HG03280 (cell line): ENCODE measurements at regions not wholly inside any gene's neighbourhood (a gene's known extent, or its start where the extent isn't known, plus 50 kb on each side); places are given as distances from the start of the nearest gene placed in this dataset.

Experiments used
- ATAC-seq: cut with Tn5 transposase; IDR thresholded peaks from one replicate; pipeline ENCODE4 v1.9.1; 2021; ENCODE audit warnings: mild to moderate bottlenecking, moderate library complexity; ENCODE audit not compliant: unreplicated experiment

DNA sequence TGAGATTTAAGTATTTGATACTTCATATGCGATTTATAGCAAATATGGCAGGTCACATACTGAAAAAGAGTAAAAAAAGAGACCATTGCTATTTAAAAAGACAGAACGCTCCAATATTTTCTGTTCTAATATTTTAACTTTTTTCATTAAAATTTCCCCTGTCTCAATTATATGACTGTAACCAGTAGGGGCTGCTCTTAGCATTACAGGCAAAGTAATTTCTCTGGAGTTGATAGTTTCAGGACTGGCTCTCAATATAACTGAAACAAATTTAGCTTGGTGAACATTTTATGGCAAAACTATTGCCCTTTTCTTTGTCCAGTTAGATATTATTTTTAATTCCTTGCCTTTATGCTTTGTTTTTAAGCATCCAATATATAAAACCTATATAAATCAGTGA lies 286.3 kb upstream of the ROBO2 start:
- no peak for ATAC-seq

DNA sequence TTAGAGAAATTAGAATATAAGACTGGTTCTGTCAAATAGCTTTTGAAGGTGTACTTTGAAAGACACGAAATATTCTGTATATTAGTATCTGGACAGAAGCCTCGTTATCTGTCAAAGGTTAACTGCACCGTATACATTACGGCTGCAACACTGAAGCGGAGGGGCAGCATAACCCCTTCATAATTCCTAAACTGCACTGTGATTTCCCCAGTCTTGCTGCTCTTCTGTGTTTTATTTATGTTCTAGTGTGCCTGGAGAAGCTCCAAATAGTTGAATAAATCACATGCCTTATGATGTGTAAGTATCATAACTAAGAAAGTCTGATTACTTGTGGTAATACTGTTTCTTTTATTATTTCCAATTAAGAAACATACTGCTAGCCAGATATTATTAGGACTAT lies 285.7 kb upstream of the ROBO2 start:
- ATAC-seq = no peak

DNA sequence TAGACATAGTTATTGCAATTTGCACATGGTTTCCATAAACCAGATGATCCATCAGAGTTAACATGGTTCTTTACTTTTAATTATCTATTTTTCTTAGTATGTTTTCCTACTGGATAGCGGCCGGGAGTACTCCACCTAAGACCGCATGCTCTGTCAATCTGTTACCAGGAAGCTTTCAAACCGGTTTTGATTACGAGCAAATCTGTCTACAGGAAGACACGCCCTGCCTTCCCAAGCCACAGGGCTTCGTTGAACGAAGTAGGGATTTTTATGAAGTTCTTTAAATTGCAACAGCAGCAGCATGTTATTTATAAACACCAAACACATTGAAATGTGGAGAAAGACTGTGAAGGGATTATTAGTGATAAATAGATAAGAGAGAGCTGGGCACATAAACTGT lies 283.3 kb upstream of the ROBO2 start:
- ATAC-seq = no peak

DNA sequence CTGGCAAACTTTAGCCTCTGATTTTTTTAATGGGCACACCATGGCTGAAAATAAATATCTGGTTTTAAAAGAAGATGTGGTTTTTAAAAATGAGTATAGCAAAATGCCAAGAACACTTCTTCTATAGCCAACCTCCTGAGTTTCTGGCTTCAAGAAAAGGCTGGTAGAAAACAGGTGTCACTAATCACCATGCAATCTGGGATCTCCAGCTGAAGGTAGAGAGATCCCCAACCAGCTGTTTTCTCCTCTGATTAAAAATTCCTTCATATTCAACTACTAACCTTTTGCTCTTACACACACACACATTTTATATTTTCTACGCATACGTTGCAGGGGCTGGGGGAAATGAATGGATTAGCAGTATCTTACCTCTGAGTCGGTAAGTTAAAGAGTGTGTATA lies 279.6 kb upstream of the ROBO2 start:
- ATAC-seq = no peak

DNA sequence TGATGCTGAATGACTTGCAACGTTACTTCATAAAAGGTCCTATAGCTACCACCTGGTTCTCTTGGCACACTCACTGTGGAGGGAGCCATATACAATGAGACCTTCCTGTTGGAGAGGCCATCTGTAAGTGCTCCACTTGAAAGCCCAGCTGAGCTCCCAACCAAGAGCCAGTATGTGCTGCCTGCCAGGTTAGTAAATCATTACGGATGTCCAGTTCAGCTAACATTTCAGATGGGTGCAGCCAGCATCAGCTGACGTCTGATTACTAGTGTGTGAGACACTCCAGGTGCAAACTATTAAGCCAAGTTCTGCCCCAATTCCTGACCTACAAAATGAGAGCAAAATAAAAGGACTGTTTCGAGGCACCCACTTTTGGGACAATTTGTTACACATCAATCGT lies 274.4 kb upstream of the ROBO2 start:
- ATAC-seq = no peak

DNA sequence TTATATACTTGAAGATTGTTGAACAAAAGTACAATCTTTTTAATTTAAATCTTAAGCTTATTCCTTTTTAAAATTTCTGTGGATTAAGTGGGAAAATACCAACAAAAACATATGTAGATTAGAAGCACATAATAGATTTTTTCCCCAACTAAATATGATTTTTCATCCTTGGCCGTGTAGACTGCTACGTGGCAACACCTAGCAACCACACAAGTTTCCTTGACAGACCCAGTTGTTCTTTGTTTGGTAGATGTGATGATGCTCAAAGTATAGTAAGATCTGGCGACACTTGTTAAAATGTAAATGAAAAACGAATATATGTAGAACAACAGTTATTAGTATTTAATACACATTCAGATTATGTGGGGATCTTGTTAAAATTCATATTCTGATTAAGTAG lies 271.0 kb upstream of the ROBO2 start:
- no peak for ATAC-seq

DNA sequence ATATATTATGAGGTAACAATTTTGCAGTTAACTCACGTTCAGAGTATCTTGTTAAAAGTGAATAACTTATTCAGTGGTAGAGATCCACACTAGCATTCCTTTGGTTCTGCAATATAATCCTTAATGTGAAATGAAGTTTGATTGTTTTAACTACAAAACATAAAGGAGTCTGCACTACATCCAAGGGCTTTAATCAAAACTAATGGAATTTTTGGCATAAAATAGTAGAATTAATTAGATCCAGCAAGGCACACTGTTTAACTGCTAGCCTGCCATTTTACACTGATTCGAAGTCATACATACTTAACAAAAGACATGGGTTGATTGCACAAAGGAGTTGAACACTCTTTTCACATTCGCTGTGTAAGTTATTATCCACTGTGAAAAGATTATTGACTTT lies 263.0 kb upstream of the ROBO2 start:
- no peak for ATAC-seq

DNA sequence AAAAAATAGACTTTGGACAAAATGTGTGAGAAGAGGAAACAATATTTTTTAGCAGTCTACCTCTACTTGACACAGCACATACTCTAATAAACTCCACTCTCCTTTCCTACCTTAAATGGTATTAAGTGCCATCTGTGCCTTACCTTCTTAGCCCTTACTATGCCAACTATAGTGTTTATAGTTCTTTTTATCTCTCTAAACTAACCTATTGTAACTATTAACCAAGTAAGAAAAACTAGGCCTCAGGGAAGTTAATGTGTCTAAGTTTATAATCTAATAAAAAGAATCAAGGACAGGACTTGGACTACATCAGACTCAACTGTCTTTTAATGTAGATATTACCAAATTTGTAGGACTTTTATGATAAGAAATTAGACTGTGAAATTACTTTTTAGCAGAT lies 251.7 kb upstream of the ROBO2 start:
- ATAC-seq = no peak

DNA sequence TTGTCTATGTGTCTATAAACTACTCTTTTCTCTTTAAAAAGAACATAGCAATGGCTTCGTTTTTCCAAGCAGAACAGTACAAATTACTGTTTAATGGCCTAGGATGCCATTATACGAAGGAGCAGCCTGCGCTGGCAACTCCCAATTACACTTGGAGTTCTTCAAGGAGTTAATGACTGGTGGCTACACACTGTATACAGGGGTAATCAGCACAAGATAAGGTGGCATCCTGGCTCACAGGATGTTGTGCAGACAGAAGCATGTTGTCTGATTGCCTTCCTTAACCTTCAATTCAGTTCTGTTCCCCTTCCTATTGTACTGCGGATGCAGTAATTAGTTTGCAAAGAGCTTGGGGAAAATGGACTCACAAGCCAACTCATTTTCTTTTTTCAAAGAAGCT lies 250.7 kb upstream of the ROBO2 start:
- no peak for ATAC-seq

DNA sequence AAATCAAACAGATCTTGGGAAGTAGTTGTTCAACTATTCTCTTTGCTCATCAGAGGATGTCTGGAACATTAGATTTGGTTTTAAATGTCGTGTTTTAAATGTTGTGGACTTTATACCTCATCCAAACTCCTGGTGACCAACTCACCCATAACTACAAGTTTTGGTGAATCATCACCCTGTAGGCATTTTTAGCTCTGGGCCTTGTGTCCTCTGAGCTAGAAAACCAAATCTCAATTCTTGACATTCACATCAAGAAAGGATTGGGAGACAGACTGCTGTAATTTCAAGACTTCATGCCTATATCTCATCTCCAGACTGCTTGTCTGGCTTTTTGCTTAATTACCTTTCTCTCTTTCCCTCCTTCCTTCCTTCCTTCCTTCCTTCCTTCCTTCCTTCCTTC lies 228.5 kb upstream of the ROBO2 start:
- ATAC-seq = no peak

DNA sequence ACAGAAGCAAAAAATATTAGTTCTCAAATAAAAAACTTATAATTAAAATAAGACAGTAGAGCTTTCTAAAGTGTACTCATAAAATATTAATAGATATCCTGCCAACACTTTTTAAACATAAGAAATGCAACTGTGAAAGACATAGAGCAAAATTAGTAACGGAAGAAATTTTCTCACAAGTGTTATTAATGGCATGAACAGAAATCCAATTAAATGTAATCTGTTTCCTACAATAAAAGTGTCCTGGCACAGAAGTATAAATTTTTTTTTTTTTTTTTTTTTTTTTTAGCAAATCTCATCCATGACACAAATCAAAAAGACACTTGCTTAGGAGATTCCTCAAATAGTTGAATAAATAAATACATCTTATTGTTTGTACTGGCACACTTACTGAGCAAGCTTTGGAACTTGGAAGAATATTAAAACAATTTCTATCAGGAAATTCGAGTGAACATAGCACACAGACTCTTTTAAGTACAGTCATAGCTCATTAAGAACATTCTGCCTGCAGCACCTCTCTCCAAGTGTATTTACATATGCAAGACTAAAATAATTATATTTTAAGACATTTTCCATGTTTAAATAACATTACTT lies 227.2 kb upstream of the ROBO2 start:
- no peak for ATAC-seq

DNA sequence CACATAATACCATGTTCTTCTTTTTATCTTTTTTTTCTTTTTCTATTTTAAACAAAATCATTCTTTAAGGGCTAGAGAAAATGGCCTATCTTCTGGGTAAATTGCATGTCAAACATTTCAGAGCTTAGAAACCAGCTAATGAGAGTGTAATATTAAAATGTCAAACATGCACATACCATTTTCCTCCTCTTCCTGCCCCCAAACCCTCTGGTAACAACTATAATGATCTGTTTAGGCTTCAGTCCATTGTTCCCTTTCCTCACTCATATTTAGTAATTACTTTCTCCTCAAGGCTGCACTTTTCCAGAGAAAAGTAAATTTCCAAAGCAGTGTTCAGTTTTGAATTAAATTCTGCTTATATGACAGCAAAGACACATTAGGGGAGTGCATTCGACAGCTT lies 224.3 kb upstream of the ROBO2 start:
- ATAC-seq = no peak

DNA sequence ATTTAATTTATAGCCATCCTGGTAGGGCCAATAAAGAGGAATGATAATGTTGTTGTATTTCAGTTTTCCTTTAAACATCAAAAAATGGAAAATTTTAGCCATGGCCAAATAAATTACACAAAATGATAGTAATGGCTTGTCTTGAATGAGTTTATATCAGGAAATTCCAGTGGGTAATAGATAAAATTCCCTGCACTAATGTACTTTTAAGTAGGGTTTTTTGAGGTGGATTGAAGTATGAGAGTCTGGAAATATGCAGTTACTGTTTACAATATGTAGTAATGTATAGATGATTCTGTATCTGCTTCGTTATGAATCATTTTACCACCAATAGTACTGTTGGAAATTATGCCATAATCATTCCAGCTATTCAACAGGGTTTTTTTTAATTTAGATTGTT lies 219.4 kb upstream of the ROBO2 start:
- no peak for ATAC-seq

DNA sequence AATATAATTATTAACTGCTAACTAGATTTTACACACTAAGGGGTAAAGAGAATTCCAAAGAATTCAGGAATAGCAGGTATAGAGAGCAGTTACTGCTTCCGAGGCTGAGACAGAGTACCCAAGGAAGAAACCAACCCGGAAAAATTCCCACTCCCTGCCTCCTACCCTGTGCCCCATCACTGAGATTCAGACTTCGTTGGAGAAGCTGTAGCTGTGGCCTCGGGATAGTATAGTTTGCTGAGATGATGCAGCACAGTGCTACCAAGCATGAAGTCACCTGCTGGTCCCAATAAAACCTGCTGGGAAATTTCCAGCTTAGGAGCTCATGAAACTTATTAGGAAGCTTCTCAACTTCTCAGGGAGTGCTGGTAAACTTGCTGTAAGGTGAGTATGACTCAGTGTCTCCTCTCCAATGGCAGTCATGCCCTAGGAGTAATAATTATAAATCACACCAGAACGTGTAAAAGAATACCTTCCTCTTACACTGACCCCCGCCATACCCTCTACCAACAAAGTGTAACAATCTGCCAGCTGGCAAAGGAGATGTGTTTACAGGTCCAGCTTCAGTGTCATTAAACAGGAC lies 215.2 kb upstream of the ROBO2 start:
- no peak for ATAC-seq

DNA sequence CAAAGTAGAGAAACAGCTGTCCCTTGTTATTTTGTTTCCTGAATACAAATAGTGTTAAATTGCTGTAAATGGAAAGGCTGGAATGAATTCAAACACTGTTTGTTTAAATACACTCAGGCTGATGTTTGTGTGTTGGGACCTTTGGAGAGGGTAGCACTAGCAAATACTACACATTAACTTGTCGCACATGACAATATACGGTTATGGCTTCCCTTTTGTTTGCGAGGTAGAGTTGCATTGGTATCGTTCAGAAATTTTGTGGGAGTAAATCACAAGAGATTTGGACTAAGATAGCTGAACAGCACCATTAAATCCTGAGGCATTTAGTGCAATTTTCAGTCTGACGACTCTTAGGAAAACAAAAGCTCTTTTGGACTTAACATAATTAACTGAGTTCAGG lies 213.0 kb upstream of the ROBO2 start:
- no peak for ATAC-seq

DNA sequence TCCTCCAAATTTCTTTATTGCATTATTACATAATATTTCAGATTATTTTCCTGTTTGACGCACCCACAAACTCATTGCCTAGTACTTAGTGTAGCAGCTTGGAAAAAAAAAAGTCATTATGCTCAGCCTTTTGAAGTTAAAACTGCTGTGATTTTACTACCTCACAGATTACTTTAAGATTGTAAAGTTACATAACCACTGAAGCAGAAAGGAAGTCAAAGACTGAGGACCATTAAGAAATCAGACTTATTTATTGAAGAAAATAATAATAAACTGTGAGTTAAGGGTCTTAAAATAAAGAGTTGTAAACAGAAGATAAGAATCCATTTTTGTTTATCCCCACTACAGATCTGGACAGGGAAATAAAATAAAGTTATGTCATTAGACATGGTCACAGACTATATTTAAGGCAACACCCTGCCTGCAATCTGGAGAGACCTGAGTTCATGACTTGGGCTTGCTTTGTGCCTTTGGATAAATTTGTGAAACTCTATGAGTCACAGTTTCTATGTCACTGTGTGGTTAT lies 212.1 kb upstream of the ROBO2 start:
- ATAC-seq = no peak

DNA sequence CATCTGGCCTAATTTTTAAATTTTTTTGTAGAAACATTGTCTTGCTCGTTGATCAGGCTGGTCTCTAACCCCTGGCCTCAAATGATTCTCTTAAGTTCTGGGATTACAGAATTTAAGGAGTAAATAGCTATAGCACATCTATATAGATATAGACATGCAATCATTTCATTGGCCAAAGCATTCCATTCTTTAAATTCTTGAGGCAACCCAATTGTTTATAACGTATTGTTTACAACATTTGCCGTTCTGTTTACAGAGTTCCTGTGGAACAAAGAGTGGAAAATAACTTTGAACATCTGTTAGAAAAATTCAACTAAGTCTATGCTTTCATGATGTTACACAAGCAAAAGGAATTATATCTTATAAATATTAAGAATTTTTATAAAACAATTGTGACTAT lies 205.2 kb upstream of the ROBO2 start:
- no peak for ATAC-seq

DNA sequence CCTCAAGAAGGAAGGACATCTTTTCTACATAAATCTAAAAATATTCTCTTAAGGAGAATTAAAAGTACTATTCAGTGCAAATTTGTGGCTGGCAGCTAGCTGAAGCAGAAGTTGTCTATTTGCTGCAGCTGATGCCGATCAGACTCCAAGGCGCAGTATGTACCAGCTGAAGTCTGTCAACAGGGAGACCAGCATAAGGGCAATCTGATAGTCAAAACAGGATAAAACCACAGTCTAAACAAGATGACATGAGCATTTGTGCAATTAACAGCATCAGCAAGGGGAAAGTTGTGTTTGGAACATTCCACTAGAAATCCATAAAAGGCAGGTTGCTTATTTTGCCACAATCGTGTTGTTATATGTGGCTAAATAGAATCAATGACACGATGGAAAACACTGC lies 198.2 kb upstream of the ROBO2 start:
- ATAC-seq = no peak

DNA sequence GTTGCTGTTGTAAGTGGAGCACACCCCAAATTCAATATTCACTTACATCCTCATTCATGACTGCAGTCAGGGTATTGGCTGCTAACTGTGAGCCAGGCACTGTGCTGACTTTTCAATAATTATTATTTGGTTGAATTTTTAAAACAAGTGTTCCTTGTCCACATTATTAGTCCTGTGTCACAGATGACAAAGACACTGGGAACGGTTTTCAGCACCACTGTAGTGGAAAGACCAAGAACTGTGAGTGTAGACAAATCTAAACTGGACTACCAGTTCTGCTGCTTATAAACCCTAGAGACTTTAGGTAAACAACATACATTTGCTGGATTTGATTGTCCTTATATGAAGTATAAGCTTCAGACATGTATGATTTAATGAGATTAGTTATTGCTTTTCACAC lies 197.7 kb upstream of the ROBO2 start:
- no peak for ATAC-seq

DNA sequence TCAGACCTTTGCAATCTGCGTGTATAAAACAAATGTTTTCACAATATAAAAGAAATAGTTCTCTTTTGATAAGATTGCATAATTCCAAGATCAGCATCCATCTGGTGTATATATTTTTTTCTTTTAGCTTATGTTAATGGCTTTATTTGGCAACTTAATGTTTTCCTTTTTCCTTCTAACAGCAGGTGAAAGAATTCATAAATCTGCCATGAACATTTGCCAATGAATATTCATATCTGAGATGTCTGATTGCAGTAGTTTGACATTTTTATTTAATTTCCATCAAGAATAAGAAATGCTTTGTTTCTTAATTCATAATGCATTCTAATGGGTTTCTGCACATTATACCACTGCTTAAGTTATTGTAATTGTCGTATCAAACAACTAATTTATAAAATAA lies 184.4 kb upstream of the ROBO2 start:
- no peak for ATAC-seq

DNA sequence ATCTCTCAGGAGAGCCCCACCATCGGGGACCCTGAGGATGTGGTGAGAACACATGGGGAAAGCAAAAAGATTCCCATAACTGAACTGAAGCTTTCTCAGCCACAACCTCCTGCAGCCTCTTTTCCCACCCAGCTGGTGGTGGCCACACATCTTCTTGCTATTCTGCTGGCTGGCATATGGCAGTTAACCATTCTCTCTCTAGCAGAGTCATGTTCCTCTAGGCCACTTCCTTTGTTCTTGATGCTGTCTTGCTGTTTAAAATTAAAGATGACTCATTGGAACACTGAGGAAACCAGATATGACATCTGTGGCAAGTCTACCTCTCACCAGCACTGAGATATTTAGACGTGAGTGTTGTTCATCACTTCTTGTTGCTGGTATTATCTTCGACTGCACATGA lies 180.3 kb upstream of the ROBO2 start:
- no peak for ATAC-seq

DNA sequence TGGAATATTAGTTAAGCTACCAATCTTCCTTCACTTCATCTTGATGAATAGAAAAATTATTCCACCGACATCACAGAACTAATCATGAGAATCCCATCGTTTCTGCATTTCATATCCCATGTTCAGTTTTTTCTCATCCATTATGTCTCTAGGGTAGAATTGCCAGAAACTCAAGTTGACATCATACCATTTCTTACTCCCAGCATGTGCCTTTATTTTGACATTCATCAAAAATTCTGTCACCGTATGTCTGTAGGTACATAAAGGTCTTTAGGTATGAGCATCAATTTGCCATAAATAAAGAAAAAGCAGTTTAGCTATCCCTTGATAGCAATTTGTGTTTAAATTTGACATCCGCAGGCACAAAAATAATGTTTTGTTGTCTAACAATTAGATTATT lies 175.5 kb upstream of the ROBO2 start:
- ATAC-seq = no peak

DNA sequence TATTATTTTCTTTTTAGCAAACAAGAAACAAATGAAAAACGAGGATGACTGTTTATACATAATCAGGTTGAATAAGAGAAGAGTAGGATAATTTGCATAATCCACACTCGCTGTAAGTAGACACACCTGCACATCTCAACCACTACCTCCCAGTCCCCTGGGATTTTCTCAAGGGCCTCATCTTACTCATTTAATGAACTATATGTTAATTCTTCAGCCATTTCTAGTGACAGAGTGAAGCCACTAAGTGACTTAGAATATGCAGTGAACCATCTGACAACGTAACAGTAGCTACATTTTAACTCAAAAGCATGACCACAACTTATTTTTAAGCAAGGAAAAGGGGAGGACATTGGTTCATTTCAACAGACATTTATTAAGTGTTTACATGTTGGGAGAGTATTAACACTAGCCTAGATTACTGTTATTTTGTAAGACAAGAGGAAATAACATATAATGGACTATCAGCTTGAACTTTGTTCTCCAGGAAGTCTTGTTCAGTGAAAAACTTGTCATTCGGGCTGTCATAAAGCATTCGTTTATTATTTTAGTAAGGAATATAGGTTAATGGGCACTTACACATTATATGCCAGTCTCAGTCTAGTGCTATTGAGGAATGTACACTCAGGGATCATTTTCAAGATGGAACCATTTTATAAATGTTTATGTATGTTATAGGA lies 173.0 kb upstream of the ROBO2 start:
- ATAC-seq = no peak
